WTC11 (cell line): ENCODE measurements at regions not wholly inside any gene's neighbourhood (a gene's known extent, or its start where the extent isn't known, plus 50 kb on each side); places are given as distances from the start of the nearest gene placed in this dataset.

Experiments
- ATAC-seq: fragments of 200-7000 bp; cut with Tn5 transposase; 2 replicates; pipeline ENCODE4 v1.10.0; 2021; ENCODE audit warnings: mild to moderate bottlenecking, moderate library complexity
- CTCF ChIA-PET: fragments of 300-600 bp; sonication (Branson Sonifier 250); formaldehyde crosslinking; loops from one replicate; lab custom pipeline; 2021; ENCODE audit warnings: antibody characterized with exemption; lab: Charles Lee
- POLR2A ChIA-PET: fragments of 350-600 bp; sonication (Branson Sonifier 250); formaldehyde crosslinking; loops from one replicate; lab custom pipeline; 2021; ENCODE audit warnings: antibody characterized with exemption; lab: Charles Lee
- DNase-seq: peaks from one replicate; pipeline ENCODE4 v3.0.0; 2021; ENCODE audit warnings: low spot score
- H3K27ac Mint-ChIP-seq: 2 replicates; pipeline ENCODE4 v1.8.0; 2021; ENCODE audit warnings: mixed read lengths
- H3K27me3 Mint-ChIP-seq: 2 replicates; pipeline ENCODE4 v1.8.0; 2021; ENCODE audit warnings: low read depth, mild to moderate bottlenecking, moderate library complexity, mixed read lengths
- H3K36me3 Mint-ChIP-seq: 2 replicates; pipeline ENCODE4 v1.8.0; 2021; ENCODE audit warnings: mixed read lengths
- H3K4me1 Mint-ChIP-seq: 2 replicates; pipeline ENCODE4 v1.8.0; 2022; ENCODE audit warnings: mixed read lengths
- H3K4me3 Mint-ChIP-seq: 2 replicates; pipeline ENCODE4 v1.8.0; 2021; ENCODE audit warnings: mild to moderate bottlenecking, moderate library complexity, mixed read lengths
- H3K9me3 Mint-ChIP-seq: 2 replicates; pipeline ENCODE4 v1.8.0; 2021; ENCODE audit warnings: mixed read lengths
- FOXJ3 ChIP-seq: sonication (generic); formaldehyde crosslinking; IDR thresholded peaks from 2 replicates; pipeline ENCODE4 v1.9.0; 2021; ENCODE audit warnings: missing genetic modification reagents, mild to moderate bottlenecking, borderline replicate concordance
- GRHL2 ChIP-seq: fragments of 250-450 bp; sonication (Bioruptor Pico); IDR thresholded peaks from 2 replicates; pipeline ENCODE4 v1.8.0; 2022; ENCODE audit warnings: mild to moderate bottlenecking, moderate library complexity; ENCODE audit not compliant: insufficient replicate concordance, severe bottlenecking
- JAZF1 ChIP-seq: fragments of 250-450 bp; sonication (Bioruptor Pico); IDR thresholded peaks from 2 replicates; pipeline ENCODE4 v1.9.0; 2021; ENCODE audit warnings: moderate library complexity, mild to moderate bottlenecking, inconsistent platforms
- PRRX2 ChIP-seq: fragments of 250-450 bp; sonication (Bioruptor Pico); IDR thresholded peaks from 2 replicates; pipeline ENCODE4 v1.8.0; 2021; ENCODE audit warnings: mild to moderate bottlenecking
- RELA ChIP-seq: sonication (generic); formaldehyde crosslinking; IDR thresholded peaks from 2 replicates; pipeline ENCODE4 v1.8.1; 2022; ENCODE audit warnings: missing genetic modification reagents, mild to moderate bottlenecking, borderline replicate concordance
- ZNF219 ChIP-seq: sonication (generic); formaldehyde crosslinking; IDR thresholded peaks from 2 replicates; pipeline ENCODE4 v1.8.0; 2023; ENCODE audit warnings: missing genetic modification reagents, mild to moderate bottlenecking, borderline replicate concordance
- ZNF317 ChIP-seq: sonication (generic); formaldehyde crosslinking; IDR thresholded peaks from 2 replicates; pipeline ENCODE4 v1.8.1; 2023; ENCODE audit warnings: low read depth, mild to moderate bottlenecking, moderate library complexity, missing genetic modification reagents, borderline replicate concordance
- TF ChIP-seq, protein P1 (sequence below): sonication (generic); formaldehyde crosslinking; IDR thresholded peaks from 2 replicates; pipeline ENCODE4 v1.8.0; 2023; ENCODE audit warnings: mild to moderate bottlenecking, missing genetic modification reagents
- TF ChIP-seq, protein P2 (sequence below): fragments of 200-600 bp; IDR thresholded peaks from 2 replicates; pipeline ENCODE4 v1.8.0; 2022; ENCODE audit warnings: antibody characterized with exemption
- TF ChIP-seq, protein P3 (sequence below): fragments of 250-450 bp; sonication (Bioruptor Pico); IDR thresholded peaks from 2 replicates; pipeline ENCODE4 v1.9.0; 2021; ENCODE audit warnings: mild to moderate bottlenecking
- TF ChIP-seq, protein P4 (sequence below): fragments of 250-450 bp; sonication (Bioruptor Pico); IDR thresholded peaks from 2 replicates; pipeline ENCODE4 v1.9.0; 2021; ENCODE audit warnings: mild to moderate bottlenecking
- TF ChIP-seq, protein P5 (sequence below): sonication (generic); formaldehyde crosslinking; IDR thresholded peaks from 2 replicates; pipeline ENCODE4 v1.8.0; 2022; ENCODE audit warnings: mild to moderate bottlenecking, missing genetic modification reagents
- TF ChIP-seq, protein P6 (sequence below): sonication (generic); formaldehyde crosslinking; IDR thresholded peaks from 2 replicates; pipeline ENCODE4 v1.8.0; 2022; ENCODE audit warnings: mild to moderate bottlenecking, missing genetic modification reagents
- TF ChIP-seq, protein P7 (sequence below): sonication (generic); formaldehyde crosslinking; conservative IDR thresholded peaks from 2 replicates; pipeline ENCODE4 v1.8.1; 2023; ENCODE audit warnings: mild to moderate bottlenecking, low read depth, missing genetic modification reagents, moderate library complexity
- TF ChIP-seq, protein P8 (sequence below): fragments of 250-450 bp; sonication (Bioruptor Pico); IDR thresholded peaks from 2 replicates; pipeline ENCODE4 v2.1.2; 2022; ENCODE audit warnings: mild to moderate bottlenecking, moderate library complexity

DNA sequence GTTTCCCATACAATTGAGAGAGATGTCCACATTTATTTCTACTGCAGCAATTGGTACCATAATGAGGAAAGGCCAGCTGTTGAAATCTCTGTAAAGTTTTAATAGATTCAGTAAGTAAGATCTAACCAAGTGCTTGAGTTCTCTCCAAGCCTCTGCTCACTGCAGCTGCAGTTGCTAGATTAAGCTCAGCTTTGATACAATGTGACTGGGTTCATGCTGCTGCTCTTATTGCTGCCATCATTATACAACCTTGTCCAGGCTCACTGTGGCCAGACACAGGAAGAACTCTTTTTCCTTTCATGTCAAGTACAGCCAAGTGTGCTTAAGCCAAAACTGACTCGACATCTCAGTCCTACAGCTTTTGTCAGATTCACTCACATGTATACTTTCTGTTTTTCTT is 423.5 kb downstream of the GJA1 start (continued):
- TF ChIP-seq, protein P1, sequence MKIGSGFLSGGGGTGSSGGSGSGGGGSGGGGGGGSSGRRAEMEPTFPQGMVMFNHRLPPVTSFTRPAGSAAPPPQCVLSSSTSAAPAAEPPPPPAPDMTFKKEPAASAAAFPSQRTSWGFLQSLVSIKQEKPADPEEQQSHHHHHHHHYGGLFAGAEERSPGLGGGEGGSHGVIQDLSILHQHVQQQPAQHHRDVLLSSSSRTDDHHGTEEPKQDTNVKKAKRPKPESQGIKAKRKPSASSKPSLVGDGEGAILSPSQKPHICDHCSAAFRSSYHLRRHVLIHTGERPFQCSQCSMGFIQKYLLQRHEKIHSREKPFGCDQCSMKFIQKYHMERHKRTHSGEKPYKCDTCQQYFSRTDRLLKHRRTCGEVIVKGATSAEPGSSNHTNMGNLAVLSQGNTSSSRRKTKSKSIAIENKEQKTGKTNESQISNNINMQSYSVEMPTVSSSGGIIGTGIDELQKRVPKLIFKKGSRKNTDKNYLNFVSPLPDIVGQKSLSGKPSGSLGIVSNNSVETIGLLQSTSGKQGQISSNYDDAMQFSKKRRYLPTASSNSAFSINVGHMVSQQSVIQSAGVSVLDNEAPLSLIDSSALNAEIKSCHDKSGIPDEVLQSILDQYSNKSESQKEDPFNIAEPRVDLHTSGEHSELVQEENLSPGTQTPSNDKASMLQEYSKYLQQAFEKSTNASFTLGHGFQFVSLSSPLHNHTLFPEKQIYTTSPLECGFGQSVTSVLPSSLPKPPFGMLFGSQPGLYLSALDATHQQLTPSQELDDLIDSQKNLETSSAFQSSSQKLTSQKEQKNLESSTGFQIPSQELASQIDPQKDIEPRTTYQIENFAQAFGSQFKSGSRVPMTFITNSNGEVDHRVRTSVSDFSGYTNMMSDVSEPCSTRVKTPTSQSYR, result no peak
- TF ChIP-seq, protein P2, sequence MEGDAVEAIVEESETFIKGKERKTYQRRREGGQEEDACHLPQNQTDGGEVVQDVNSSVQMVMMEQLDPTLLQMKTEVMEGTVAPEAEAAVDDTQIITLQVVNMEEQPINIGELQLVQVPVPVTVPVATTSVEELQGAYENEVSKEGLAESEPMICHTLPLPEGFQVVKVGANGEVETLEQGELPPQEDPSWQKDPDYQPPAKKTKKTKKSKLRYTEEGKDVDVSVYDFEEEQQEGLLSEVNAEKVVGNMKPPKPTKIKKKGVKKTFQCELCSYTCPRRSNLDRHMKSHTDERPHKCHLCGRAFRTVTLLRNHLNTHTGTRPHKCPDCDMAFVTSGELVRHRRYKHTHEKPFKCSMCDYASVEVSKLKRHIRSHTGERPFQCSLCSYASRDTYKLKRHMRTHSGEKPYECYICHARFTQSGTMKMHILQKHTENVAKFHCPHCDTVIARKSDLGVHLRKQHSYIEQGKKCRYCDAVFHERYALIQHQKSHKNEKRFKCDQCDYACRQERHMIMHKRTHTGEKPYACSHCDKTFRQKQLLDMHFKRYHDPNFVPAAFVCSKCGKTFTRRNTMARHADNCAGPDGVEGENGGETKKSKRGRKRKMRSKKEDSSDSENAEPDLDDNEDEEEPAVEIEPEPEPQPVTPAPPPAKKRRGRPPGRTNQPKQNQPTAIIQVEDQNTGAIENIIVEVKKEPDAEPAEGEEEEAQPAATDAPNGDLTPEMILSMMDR, result no peak
- no peak for TF ChIP-seq ZNF317 (CRISPR knock-in tag)
- TF ChIP-seq PRRX2 (CRISPR knock-in tag), result no peak
- no peak for TF ChIP-seq FOXJ3
- no peak for TF ChIP-seq GRHL2 (CRISPR knock-in tag)
- TF ChIP-seq JAZF1 (CRISPR knock-in tag), result no peak
- TF ChIP-seq, protein P3, sequence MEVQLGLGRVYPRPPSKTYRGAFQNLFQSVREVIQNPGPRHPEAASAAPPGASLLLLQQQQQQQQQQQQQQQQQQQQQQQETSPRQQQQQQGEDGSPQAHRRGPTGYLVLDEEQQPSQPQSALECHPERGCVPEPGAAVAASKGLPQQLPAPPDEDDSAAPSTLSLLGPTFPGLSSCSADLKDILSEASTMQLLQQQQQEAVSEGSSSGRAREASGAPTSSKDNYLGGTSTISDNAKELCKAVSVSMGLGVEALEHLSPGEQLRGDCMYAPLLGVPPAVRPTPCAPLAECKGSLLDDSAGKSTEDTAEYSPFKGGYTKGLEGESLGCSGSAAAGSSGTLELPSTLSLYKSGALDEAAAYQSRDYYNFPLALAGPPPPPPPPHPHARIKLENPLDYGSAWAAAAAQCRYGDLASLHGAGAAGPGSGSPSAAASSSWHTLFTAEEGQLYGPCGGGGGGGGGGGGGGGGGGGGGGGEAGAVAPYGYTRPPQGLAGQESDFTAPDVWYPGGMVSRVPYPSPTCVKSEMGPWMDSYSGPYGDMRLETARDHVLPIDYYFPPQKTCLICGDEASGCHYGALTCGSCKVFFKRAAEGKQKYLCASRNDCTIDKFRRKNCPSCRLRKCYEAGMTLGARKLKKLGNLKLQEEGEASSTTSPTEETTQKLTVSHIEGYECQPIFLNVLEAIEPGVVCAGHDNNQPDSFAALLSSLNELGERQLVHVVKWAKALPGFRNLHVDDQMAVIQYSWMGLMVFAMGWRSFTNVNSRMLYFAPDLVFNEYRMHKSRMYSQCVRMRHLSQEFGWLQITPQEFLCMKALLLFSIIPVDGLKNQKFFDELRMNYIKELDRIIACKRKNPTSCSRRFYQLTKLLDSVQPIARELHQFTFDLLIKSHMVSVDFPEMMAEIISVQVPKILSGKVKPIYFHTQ (CRISPR knock-in tag), result no peak
- TF ChIP-seq, protein P4, sequence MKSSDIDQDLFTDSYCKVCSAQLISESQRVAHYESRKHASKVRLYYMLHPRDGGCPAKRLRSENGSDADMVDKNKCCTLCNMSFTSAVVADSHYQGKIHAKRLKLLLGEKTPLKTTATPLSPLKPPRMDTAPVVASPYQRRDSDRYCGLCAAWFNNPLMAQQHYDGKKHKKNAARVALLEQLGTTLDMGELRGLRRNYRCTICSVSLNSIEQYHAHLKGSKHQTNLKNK (CRISPR knock-in tag), result no peak
- TF ChIP-seq, protein P5, sequence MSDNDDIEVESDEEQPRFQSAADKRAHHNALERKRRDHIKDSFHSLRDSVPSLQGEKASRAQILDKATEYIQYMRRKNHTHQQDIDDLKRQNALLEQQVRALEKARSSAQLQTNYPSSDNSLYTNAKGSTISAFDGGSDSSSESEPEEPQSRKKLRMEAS (CRISPR knock-in tag), result no peak
- TF ChIP-seq, protein P6, sequence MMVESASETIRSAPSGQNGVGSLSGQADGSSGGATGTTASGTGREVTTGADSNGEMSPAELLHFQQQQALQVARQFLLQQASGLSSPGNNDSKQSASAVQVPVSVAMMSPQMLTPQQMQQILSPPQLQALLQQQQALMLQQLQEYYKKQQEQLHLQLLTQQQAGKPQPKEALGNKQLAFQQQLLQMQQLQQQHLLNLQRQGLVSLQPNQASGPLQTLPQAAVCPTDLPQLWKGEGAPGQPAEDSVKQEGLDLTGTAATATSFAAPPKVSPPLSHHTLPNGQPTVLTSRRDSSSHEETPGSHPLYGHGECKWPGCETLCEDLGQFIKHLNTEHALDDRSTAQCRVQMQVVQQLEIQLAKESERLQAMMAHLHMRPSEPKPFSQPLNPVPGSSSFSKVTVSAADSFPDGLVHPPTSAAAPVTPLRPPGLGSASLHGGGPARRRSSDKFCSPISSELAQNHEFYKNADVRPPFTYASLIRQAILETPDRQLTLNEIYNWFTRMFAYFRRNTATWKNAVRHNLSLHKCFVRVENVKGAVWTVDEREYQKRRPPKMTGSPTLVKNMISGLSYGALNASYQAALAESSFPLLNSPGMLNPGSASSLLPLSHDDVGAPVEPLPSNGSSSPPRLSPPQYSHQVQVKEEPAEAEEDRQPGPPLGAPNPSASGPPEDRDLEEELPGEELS (CRISPR knock-in tag), result no peak
- no peak for TF ChIP-seq ZNF219
- TF ChIP-seq, all 79 proteins: peak for 0

DNA sequence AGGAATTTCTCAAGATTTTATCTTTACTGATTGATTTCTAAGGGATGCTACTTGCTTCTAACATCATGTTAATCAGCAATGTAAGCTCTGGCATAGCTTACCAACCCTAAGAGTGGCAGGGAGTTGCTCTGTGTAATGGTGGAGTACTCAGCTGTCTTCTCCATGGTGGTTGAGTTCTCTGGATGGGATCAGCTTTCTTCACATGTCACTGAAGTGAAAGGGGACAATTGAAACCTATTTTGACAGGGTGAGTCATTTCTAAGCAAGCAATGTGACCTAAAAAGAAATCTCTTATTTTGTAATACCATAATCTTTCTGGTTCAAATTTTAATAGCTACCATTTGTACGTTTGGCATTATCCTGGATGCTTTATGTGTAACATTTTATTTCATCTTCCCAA is 430.4 kb downstream of the GJA1 start:
- no peak for ATAC-seq
- Mint-ChIP-seq H3K36me3 (peaks cover 13% of the 10 kb centered on the region), H3K4me1 (peaks cover 14% of the 10 kb centered on the region), H3K4me3 (no peak overlapping the region), H3K9me3 (peaks cover 21% of the 10 kb centered on the region), H3K27me3 (no peaks in the 10 kb centered on the region), H3K27ac (no peak overlapping the region)
- TF ChIP-seq, protein P7, sequence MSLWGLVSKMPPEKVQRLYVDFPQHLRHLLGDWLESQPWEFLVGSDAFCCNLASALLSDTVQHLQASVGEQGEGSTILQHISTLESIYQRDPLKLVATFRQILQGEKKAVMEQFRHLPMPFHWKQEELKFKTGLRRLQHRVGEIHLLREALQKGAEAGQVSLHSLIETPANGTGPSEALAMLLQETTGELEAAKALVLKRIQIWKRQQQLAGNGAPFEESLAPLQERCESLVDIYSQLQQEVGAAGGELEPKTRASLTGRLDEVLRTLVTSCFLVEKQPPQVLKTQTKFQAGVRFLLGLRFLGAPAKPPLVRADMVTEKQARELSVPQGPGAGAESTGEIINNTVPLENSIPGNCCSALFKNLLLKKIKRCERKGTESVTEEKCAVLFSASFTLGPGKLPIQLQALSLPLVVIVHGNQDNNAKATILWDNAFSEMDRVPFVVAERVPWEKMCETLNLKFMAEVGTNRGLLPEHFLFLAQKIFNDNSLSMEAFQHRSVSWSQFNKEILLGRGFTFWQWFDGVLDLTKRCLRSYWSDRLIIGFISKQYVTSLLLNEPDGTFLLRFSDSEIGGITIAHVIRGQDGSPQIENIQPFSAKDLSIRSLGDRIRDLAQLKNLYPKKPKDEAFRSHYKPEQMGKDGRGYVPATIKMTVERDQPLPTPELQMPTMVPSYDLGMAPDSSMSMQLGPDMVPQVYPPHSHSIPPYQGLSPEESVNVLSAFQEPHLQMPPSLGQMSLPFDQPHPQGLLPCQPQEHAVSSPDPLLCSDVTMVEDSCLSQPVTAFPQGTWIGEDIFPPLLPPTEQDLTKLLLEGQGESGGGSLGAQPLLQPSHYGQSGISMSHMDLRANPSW (CRISPR knock-in tag), result no peak
- TF ChIP-seq, protein P5 (CRISPR knock-in tag), result no peak
- TF ChIP-seq, protein P8, sequence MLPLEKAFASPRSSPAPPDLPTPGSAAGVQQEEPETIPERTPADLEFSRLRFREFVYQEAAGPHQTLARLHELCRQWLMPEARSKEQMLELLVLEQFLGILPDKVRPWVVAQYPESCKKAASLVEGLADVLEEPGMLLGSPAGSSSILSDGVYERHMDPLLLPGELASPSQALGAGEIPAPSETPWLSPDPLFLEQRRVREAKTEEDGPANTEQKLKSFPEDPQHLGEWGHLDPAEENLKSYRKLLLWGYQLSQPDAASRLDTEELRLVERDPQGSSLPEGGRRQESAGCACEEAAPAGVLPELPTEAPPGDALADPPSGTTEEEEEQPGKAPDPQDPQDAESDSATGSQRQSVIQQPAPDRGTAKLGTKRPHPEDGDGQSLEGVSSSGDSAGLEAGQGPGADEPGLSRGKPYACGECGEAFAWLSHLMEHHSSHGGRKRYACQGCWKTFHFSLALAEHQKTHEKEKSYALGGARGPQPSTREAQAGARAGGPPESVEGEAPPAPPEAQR (CRISPR knock-in tag), result no peak
- no peak for TF ChIP-seq RELA
- ChIA-PET CTCF (no interaction called here), POLR2A (no interaction called here)
- DNase-seq, result no peak
